Activated CD4-positive, alpha-beta memory T cell treated with anti-CD3 and anti-CD28 coated beads, Interleukin-2, amount 10 ng/mL, durations not matched to agents 7 days and 5 days (primary cell): ENCODE measurements at regions not wholly inside any gene's neighbourhood (a gene's known extent, or its start where the extent isn't known, plus 50 kb on each side); places are given as distances from the start of the nearest gene placed in this dataset.

ENCODE experiments used
- CTCF ChIA-PET: fragments of 350-600 bp; sonication (Branson Sonifier 250); formaldehyde crosslinking; loops from one replicate; lab custom pipeline; 2021; ENCODE audit warnings: antibody characterized with exemption, inconsistent platforms; lab: Charles Lee
- POLR2A ChIA-PET: fragments of 350-600 bp; sonication (Branson Sonifier 250); formaldehyde crosslinking; loops from one replicate; lab custom pipeline; 2021; ENCODE audit warnings: antibody characterized with exemption; lab: Charles Lee
- DNase-seq: peaks from one replicate; pipeline ENCODE4 v3.0.0-alpha.2; 2020
- H3K27ac Mint-ChIP-seq: one replicate; pipeline ENCODE4 v1.8.0; 2021; ENCODE audit warnings: mild to moderate bottlenecking, mixed read lengths
- H3K27me3 Mint-ChIP-seq: one replicate; pipeline ENCODE4 v1.8.0; 2021; ENCODE audit warnings: mixed read lengths
- H3K36me3 Mint-ChIP-seq: one replicate; pipeline ENCODE4 v1.8.0; 2021; ENCODE audit warnings: low read depth, mixed read lengths
- H3K4me1 Mint-ChIP-seq: one replicate; pipeline ENCODE4 v1.8.0; 2021; ENCODE audit warnings: mixed read lengths
- H3K4me3 Mint-ChIP-seq: one replicate; pipeline ENCODE4 v1.8.0; 2021; ENCODE audit warnings: mild to moderate bottlenecking, mixed read lengths
- H3K9me3 Mint-ChIP-seq: one replicate; pipeline ENCODE4 v1.8.0; 2021; ENCODE audit warnings: mixed read lengths

DNA sequence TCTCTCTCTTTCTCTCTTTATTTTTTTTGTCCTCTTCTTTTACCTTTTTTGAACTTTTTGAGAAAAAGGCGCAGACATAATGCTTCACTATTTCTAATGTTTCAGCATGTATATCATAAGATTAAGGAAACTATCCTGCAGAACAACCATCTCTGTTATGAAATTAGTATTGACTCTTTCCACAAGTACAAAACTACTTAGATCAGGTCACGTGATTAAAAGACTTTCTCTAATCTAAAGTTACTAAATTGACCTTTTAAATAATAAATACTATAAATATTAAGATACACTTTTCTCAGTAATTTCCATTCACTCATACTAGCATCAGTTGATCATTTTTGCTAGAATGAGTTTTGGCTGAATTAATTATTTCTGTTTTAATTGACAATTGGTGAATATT lies 844.5 kb upstream of the LRFN5 start:
- Mint-ChIP-seq H3K9me3 (peaks cover 13% of the 10 kb centered on the region), H3K27ac (no peak overlapping the region), H3K27me3 (no peaks in the 10 kb centered on the region), H3K4me1 (no peaks in the 10 kb centered on the region), H3K4me3 (no peak overlapping the region), H3K36me3 (no peaks in the 10 kb centered on the region)
- DNase-seq, result no peak
- ChIA-PET POLR2A (no interaction called here), CTCF (no interaction called here)

DNA sequence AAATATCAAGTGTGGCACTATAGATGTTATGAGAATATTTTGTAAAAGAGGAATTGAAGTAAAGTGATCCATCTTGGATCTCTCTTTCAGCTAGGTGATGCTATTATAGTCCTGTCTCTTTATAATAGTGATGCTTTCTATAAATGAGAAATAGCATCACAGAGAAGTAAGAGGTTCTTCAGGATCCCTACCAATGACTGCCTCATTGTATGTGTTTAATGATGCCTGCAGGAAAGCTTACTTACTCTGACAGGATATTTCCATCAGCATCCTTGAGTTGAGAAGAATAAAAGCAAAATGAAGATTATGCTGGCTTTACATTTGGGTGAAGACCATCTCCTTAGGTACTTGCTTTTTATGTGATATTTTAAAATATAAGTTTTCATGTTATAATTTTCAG lies 846.0 kb upstream of the LRFN5 start:
- Mint-ChIP-seq H3K9me3 (peaks cover 17% of the 10 kb centered on the region), H3K4me3 (no peak overlapping the region), H3K4me1 (no peaks in the 10 kb centered on the region), H3K27me3 (no peaks in the 10 kb centered on the region), H3K27ac (no peak overlapping the region), H3K36me3 (no peaks in the 10 kb centered on the region)
- ChIA-PET POLR2A (no interaction called here), CTCF (no interaction called here)
- DNase-seq, result no peak

DNA sequence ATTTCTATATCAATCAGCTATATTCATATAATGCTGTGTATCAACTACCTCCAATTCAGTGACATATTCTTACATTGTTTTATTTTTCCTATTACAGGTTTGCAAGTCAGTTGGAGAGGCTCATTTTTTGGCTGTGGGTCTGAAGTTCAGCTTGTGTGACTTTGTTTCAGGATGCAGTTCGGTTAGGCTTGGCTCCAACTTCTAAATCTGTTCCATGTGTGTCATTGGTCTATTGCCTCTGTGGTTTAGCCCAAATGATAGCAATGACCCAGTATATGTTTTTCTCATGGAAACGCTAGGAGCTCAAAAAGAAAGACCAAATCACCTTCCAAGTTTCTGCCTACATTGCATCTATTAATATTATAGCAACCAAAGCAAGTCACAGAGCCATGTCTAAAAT lies 848.6 kb upstream of the LRFN5 start:
- peaks cover 20% of the 10 kb centered on the region for H3K9me3 Mint-ChIP-seq
- no peaks in the 10 kb centered on the region for H3K27me3 Mint-ChIP-seq
- DNase-seq, result no peak
- no peaks in the 10 kb centered on the region for H3K36me3 Mint-ChIP-seq
- H3K4me3 Mint-ChIP-seq, result no peak overlapping the region
- ChIA-PET CTCF (no interaction called here), POLR2A (no interaction called here)
- no peak overlapping the region for H3K27ac Mint-ChIP-seq
- no peaks in the 10 kb centered on the region for H3K4me1 Mint-ChIP-seq

DNA sequence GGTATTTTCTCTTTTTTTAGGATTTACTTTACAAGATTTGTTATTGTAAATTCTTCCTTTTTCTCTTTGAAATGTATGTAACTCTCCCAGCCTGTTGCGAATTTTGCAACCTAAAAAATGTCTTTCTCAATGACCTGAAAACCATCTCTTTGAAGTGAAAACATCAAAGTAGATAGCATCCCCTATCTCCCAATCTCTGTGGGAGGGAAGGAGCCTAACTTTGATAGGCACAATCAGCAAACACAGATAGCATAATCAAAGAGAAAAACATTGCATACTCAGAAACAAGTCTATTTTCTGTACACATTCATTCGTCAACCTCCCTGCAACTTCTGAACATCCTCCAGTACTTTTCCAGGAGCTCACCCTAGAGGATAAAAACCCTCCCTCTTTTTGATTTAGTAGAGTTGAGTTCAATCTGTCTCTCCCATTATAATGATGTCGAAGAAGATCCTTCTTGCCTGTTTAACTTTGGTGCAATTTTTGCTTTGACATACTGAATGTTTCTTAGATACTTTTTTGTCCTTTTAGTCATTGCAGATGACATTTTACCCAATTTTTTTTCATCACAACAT lies 849.2 kb upstream of the LRFN5 start:
- no peaks in the 10 kb centered on the region for H3K36me3 Mint-ChIP-seq
- no peak for DNase-seq
- POLR2A ChIA-PET, result no interaction called here
- CTCF ChIA-PET, result no interaction called here
- no peak overlapping the region for H3K4me3 Mint-ChIP-seq
- H3K27ac Mint-ChIP-seq, result no peak overlapping the region
- H3K4me1 Mint-ChIP-seq, result no peaks in the 10 kb centered on the region
- H3K9me3 Mint-ChIP-seq, result peaks cover 18% of the 10 kb centered on the region
- no peaks in the 10 kb centered on the region for H3K27me3 Mint-ChIP-seq

DNA sequence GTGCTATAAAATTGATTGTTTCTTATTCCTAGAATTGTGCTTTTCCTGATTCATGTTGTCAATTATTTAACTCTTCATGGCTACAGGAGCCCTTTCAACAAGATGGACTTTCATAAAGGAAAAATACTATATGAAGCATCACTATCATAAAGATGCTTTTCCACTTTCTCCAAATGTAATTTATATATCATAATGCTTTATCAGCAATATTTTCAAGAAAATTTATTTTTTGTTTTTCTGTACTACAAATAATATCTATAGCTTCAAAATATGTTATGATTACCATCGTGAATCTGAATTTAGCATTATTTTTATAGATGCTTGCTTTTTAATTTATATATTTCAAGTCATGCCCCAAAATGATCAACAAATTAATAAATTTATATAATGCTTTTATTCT lies 873.5 kb upstream of the LRFN5 start:
- ChIA-PET CTCF (no interaction called here), POLR2A (no interaction called here)
- H3K27ac Mint-ChIP-seq, result no peak overlapping the region
- H3K4me1 Mint-ChIP-seq, result no peaks in the 10 kb centered on the region
- no peak for DNase-seq
- H3K36me3 Mint-ChIP-seq, result no peaks in the 10 kb centered on the region
- H3K9me3 Mint-ChIP-seq, result peaks cover 8% of the 10 kb centered on the region
- no peaks in the 10 kb centered on the region for H3K27me3 Mint-ChIP-seq
- H3K4me3 Mint-ChIP-seq, result no peak overlapping the region

DNA sequence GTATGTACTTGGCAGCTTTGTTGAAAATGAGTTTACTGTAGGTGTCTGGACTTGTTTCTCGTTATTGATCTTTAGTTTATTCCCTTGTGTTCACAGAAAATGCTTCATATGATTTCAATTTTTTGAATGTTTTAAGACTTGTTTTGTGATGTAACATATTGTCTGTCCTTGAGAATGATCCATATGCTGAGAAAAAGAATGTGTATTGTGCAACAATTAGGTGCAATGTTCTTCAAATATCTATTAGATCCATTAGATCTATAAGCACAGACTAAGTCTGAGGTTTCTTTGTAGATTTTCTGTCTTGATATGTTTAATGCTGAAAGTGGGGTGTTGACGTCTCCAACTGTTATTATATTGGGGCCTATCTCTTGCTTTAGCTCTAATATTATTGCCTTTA lies 879.6 kb upstream of the LRFN5 start:
- CTCF ChIA-PET, result no interaction called here
- POLR2A ChIA-PET, result no interaction called here
- H3K9me3 Mint-ChIP-seq, result peaks cover 7% of the 10 kb centered on the region
- H3K36me3 Mint-ChIP-seq, result no peaks in the 10 kb centered on the region
- H3K27me3 Mint-ChIP-seq, result no peaks in the 10 kb centered on the region
- no peaks in the 10 kb centered on the region for H3K4me1 Mint-ChIP-seq
- H3K27ac Mint-ChIP-seq, result no peak overlapping the region
- DNase-seq, result no peak
- H3K4me3 Mint-ChIP-seq, result no peak overlapping the region

DNA sequence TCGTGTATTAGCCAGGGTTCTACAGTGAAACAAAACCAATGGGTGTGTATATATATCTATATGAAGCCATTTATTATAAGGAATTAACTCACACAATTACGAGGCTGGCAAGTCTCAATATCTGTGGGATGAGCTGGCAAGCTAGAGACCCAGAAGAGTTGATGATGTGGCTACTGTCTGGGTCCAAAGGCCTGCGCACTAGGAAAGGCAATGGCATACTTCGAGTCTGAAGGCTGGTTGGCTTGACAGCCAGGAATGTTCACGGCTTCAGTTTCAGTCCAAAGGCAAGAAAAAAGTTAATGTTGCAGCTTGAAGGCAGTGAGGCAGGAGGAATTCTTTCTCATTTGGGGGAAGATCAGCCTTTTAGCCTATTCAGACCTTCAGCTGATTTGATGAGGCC lies 893.3 kb upstream of the LRFN5 start:
- Mint-ChIP-seq H3K4me3 (no peak overlapping the region), H3K36me3 (no peaks in the 10 kb centered on the region), H3K27me3 (no peaks in the 10 kb centered on the region), H3K9me3 (peaks cover 11% of the 10 kb centered on the region), H3K27ac (no peak overlapping the region), H3K4me1 (no peaks in the 10 kb centered on the region)
- ChIA-PET POLR2A (no interaction called here), CTCF (no interaction called here)
- no peak for DNase-seq

DNA sequence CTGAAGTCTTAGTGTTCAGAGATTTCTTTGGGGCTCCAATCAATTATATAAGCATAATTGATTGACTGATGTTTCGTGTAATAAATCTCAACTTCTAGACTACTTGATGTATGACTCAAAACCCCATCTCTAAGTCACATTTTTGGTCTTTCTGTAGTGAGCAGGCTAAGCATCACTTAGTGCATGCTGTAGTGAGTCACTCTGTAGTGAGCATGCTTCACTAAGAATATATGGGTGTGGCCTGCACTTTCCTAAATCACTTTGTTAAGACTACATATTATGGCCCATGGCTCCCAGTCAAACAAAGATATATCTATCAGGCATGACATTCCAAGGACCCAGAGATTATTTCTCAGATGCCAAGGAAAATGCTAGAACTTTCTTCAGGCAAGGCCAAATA lies 909.4 kb upstream of the LRFN5 start:
- no peak for DNase-seq
- Mint-ChIP-seq H3K4me1 (no peaks in the 10 kb centered on the region), H3K27me3 (no peaks in the 10 kb centered on the region), H3K27ac (no peak overlapping the region), H3K4me3 (no peak overlapping the region), H3K36me3 (no peaks in the 10 kb centered on the region), H3K9me3 (peaks cover 10% of the 10 kb centered on the region)
- ChIA-PET POLR2A (no interaction called here), CTCF (no interaction called here)

DNA sequence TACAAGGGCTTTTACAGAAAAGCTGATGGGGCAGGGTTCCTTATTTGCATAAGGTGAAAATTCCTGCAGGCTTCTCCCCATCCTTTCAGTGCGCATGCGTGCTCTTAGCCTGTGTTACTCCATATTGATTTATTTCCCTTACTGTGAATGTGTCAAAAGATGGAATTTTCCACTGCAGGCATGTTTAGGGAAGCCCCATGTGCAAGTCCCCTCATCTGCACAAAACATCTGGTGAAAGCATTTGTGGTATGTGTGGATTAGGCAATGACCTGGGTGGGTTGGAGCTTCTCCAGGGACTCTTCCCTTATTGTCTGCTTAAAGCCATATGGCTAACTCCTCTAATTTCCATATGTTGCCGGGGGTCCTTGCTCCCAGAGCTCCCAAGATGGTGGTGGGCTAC lies 912.7 kb upstream of the LRFN5 start:
- ChIA-PET POLR2A (no interaction called here), CTCF (no interaction called here)
- no peaks in the 10 kb centered on the region for H3K4me1 Mint-ChIP-seq
- no peak for DNase-seq
- no peak overlapping the region for H3K27ac Mint-ChIP-seq
- H3K9me3 Mint-ChIP-seq, result peaks cover 7% of the 10 kb centered on the region
- H3K4me3 Mint-ChIP-seq, result no peak overlapping the region
- no peaks in the 10 kb centered on the region for H3K27me3 Mint-ChIP-seq
- H3K36me3 Mint-ChIP-seq, result no peaks in the 10 kb centered on the region

DNA sequence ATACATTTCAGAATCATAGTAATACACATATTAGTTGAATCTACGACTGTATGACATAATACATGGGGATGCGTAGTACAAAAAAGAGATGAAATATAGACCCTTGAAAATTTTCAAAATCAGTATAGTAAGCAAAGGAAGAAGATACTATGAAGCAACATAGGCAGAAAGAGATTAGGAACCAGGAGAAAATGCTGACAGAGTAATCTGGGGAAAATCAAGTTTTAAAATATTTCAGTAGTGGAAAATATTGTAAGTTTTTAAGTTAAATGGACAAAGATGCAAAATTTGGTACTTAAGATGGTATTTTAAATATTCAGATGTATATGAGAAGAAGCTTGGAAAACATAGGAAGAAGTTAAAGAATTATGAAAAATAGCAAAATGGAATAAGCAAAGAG lies 915.6 kb upstream of the LRFN5 start:
- peaks cover 7% of the 10 kb centered on the region for H3K9me3 Mint-ChIP-seq

DNA sequence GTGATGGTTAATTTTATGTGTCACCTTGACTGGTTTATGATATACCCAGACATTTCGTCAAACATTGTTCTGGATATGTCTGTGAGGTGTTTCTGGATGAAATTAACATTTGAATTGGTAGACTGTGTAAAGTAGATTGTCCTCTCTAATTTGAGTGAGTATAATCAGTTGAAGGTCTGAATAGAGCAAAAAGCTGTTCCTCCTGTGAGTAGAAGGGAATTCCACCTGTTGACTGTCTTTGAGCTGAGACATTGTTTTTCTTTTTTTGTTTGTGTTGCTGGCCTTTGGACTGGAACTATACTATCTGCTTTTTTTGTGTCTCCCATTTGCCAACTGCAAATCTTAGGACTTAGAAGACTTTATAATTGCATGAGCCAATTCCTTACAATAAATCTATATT lies 920.9 kb upstream of the LRFN5 start:
- POLR2A ChIA-PET, result no interaction called here
- H3K4me1 Mint-ChIP-seq, result no peaks in the 10 kb centered on the region

More for the DNA sequence above, 915.6 kb upstream of the LRFN5 start:
- Mint-ChIP-seq H3K36me3 (no peaks in the 10 kb centered on the region), H3K27me3 (no peaks in the 10 kb centered on the region), H3K4me3 (no peak overlapping the region), H3K27ac (no peak overlapping the region), H3K4me1 (no peaks in the 10 kb centered on the region)
- CTCF ChIA-PET, result no interaction called here
- no peak for DNase-seq
- POLR2A ChIA-PET, result no interaction called here

DNA sequence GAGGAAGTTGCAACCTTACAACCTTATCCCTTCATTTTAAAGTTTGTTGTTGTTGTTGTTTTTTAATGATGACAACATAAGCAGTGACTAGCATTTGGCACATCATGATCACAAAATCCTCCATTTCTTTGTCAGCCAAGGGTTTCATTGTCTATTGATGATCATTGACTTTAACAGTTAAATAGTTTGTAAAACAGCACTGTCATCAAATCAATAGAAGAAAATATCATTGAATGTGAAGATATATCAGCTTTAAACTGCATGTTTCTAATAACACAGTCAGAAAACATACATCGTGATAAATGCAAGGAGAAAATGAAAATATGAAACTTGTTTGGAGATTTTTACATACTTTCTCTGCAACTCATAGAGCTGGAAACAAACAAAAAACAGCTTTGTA lies 922.3 kb upstream of the LRFN5 start:
- Mint-ChIP-seq H3K27me3 (no peaks in the 10 kb centered on the region), H3K4me1 (no peaks in the 10 kb centered on the region), H3K27ac (no peak overlapping the region), H3K4me3 (no peak overlapping the region), H3K9me3 (peaks cover 5% of the 10 kb centered on the region), H3K36me3 (no peaks in the 10 kb centered on the region)
- DNase-seq, result no peak
- CTCF ChIA-PET, result no interaction called here
- POLR2A ChIA-PET, result no interaction called here

More for the DNA sequence above, 920.9 kb upstream of the LRFN5 start:
- CTCF ChIA-PET, result no interaction called here
- H3K27ac Mint-ChIP-seq, result no peak overlapping the region
- no peaks in the 10 kb centered on the region for H3K27me3 Mint-ChIP-seq
- H3K36me3 Mint-ChIP-seq, result no peaks in the 10 kb centered on the region
- H3K9me3 Mint-ChIP-seq, result peaks cover 2% of the 10 kb centered on the region
- no peak for DNase-seq
- no peak overlapping the region for H3K4me3 Mint-ChIP-seq

DNA sequence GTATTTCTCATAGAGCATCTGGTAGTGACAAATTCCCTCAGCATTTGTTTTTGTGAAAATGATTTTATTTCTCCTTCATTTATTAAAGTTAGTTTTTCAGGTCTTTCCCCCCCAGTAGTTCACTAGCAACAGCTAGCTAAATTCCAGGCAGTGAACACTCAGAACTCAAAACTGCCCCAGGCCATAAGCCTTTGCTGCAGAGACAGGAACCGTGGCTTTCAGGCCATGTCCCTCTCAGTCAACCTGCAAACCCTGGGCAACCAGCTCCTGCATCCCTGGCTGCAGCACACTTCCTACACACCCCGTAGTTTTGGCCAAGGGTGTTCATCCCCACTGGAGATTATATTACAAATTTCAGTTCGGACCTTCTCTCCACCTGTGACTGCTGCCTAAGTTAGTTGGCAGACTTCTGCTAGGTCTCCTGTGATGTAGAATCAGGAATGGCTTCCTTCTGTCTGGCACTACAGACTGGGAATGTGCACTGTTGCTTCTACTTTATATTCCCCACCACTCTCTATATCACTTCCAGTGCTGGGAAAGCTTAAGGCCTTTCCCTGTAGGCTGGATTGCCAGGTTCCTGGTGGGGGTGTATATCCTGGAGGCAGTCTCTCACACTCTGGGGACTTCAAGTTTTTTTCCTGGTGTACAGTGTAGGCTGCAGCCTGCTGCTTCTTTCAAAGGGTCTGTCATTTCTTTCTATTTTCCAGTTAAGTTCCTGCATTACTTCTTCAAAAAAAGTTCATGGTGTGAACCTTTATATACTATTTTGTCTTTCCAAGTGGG lies 924.4 kb upstream of the LRFN5 start:
- DNase-seq, result no peak
- POLR2A ChIA-PET, result no interaction called here
- H3K9me3 Mint-ChIP-seq, result peaks cover 7% of the 10 kb centered on the region
- CTCF ChIA-PET, result no interaction called here
- H3K4me1 Mint-ChIP-seq, result no peaks in the 10 kb centered on the region
- no peak overlapping the region for H3K27ac Mint-ChIP-seq
- no peaks in the 10 kb centered on the region for H3K27me3 Mint-ChIP-seq
- no peaks in the 10 kb centered on the region for H3K36me3 Mint-ChIP-seq
- H3K4me3 Mint-ChIP-seq, result no peak overlapping the region

DNA sequence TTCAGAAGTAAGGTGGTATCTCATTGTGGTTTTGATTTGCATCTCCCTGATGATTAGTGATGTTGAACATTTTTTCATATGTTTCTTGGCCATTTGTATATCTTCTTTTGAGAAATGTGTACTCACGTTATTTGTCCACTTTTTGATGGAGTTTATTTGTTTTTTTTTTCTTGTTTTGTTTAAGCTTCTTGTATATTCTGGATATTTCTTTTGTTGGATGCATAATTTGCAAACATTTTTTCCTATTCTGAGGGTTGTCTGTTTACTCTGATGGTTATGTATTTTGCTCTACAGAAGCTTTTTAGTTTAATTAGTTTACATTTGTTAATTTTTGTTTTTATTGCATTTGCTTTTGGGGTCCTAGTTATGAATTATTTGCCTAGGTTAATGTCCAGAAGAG lies 927.4 kb upstream of the LRFN5 start:
- Mint-ChIP-seq H3K4me1 (no peaks in the 10 kb centered on the region), H3K27ac (no peak overlapping the region), H3K27me3 (no peaks in the 10 kb centered on the region), H3K36me3 (no peaks in the 10 kb centered on the region), H3K4me3 (no peak overlapping the region), H3K9me3 (peaks cover 12% of the 10 kb centered on the region)
- ChIA-PET CTCF (no interaction called here), POLR2A (no interaction called here)
- no peak for DNase-seq
